ENCODE measurements at regions not wholly inside any gene's neighbourhood (a gene's known extent, or its start where the extent isn't known, plus 50 kb on each side); places are given as distances from the start of the nearest gene placed in this dataset.

- Histone ChIP-seq H3K27ac (ENCODE audit: low read depth, low read length) (no peak overlapping the region), H3K4me1 (ENCODE audit: control insufficient read depth, insufficient read depth, low read length) (no peaks in the 10 kb centered on the region), H3K27me3 (ENCODE audit: control insufficient read depth, insufficient read depth, low read length) (no peaks in the 10 kb centered on the region), H3K36me3 (ENCODE audit: control insufficient read depth, insufficient read depth, low read length) (no peaks in the 10 kb centered on the region), H3K4me3 (ENCODE audit: low read length) (no peak overlapping the region), H3K9ac (ENCODE audit: low read length) (no peak overlapping the region)
Observed at GRCh38 chr5:124581738-124582560, 164.5 kb downstream of the ZNF608 start.

GRCh38 chr5:124580925-124581737, 165.3 kb downstream of the ZNF608 start:
- Histone ChIP-seq H3K9ac (ENCODE audit: low read length) (no peak overlapping the region), H3K27me3 (ENCODE audit: control insufficient read depth, insufficient read depth, low read length) (no peaks in the 10 kb centered on the region), H3K4me3 (ENCODE audit: low read length) (no peak overlapping the region), H3K4me1 (ENCODE audit: control insufficient read depth, insufficient read depth, low read length) (no peaks in the 10 kb centered on the region), H3K36me3 (ENCODE audit: control insufficient read depth, insufficient read depth, low read length) (no peaks in the 10 kb centered on the region), H3K27ac (ENCODE audit: low read depth, low read length) (no peak overlapping the region)

GRCh38 chr5:124580512-124580911, 165.9 kb downstream of the ZNF608 start:
- no peaks in the 10 kb centered on the region for H3K36me3 ChIP-seq (ENCODE audit: control insufficient read depth, insufficient read depth, low read length)
- H3K4me1 ChIP-seq (ENCODE audit: control insufficient read depth, insufficient read depth, low read length), result no peaks in the 10 kb centered on the region
- no peaks in the 10 kb centered on the region for H3K27me3 ChIP-seq (ENCODE audit: control insufficient read depth, insufficient read depth, low read length)
- H3K27ac ChIP-seq (ENCODE audit: low read depth, low read length), result no peak overlapping the region
- no peak overlapping the region for H3K9ac ChIP-seq (ENCODE audit: low read length)
- H3K4me3 ChIP-seq (ENCODE audit: low read length), result no peak overlapping the region

GRCh38 chr5:124576848-124577409, 169.5 kb downstream of the ZNF608 start:
- Histone ChIP-seq H3K4me3 (ENCODE audit: low read length) (no peak overlapping the region), H3K27me3 (ENCODE audit: control insufficient read depth, insufficient read depth, low read length) (no peaks in the 10 kb centered on the region), H3K36me3 (ENCODE audit: control insufficient read depth, insufficient read depth, low read length) (no peaks in the 10 kb centered on the region), H3K9ac (ENCODE audit: low read length) (no peak overlapping the region), H3K27ac (ENCODE audit: low read depth, low read length) (no peak overlapping the region), H3K4me1 (ENCODE audit: control insufficient read depth, insufficient read depth, low read length) (no peaks in the 10 kb centered on the region)

- Histone ChIP-seq H3K27me3 (ENCODE audit: control insufficient read depth, insufficient read depth, low read length) (no peaks in the 10 kb centered on the region), H3K9ac (ENCODE audit: low read length) (no peak overlapping the region), H3K4me1 (ENCODE audit: control insufficient read depth, insufficient read depth, low read length) (no peaks in the 10 kb centered on the region), H3K36me3 (ENCODE audit: control insufficient read depth, insufficient read depth, low read length) (no peaks in the 10 kb centered on the region), H3K27ac (ENCODE audit: low read depth, low read length) (no peak overlapping the region), H3K4me3 (ENCODE audit: low read length) (no peak overlapping the region)
Observed at GRCh38 chr5:124575725-124576124, 170.7 kb downstream of the ZNF608 start.

- H3K4me1 ChIP-seq (ENCODE audit: control insufficient read depth, insufficient read depth, low read length), result no peaks in the 10 kb centered on the region
- H3K27ac ChIP-seq (ENCODE audit: low read depth, low read length), result no peak overlapping the region
- no peak overlapping the region for H3K9ac ChIP-seq (ENCODE audit: low read length)
- no peaks in the 10 kb centered on the region for H3K36me3 ChIP-seq (ENCODE audit: control insufficient read depth, insufficient read depth, low read length)
- no peak overlapping the region for H3K4me3 ChIP-seq (ENCODE audit: low read length)
- no peaks in the 10 kb centered on the region for H3K27me3 ChIP-seq (ENCODE audit: control insufficient read depth, insufficient read depth, low read length)
Observed at GRCh38 chr5:124574521-124575436, 171.7 kb downstream of the ZNF608 start.

GRCh38 chr5:124572971-124573370, 173.5 kb downstream of the ZNF608 start:
- no peaks in the 10 kb centered on the region for H3K27me3 ChIP-seq (ENCODE audit: control insufficient read depth, insufficient read depth, low read length)
- H3K9ac ChIP-seq (ENCODE audit: low read length), result no peak overlapping the region
- no peaks in the 10 kb centered on the region for H3K36me3 ChIP-seq (ENCODE audit: control insufficient read depth, insufficient read depth, low read length)
- no peaks in the 10 kb centered on the region for H3K4me1 ChIP-seq (ENCODE audit: control insufficient read depth, insufficient read depth, low read length)
- H3K4me3 ChIP-seq (ENCODE audit: low read length), result no peak overlapping the region
- no peak overlapping the region for H3K27ac ChIP-seq (ENCODE audit: low read depth, low read length)

GRCh38 chr5:124570285-124571035, 176.0 kb downstream of the ZNF608 start:
- no peak overlapping the region for H3K4me3 ChIP-seq (ENCODE audit: low read length)
- H3K4me1 ChIP-seq (ENCODE audit: control insufficient read depth, insufficient read depth, low read length), result no peaks in the 10 kb centered on the region
- no peaks in the 10 kb centered on the region for H3K36me3 ChIP-seq (ENCODE audit: control insufficient read depth, insufficient read depth, low read length)
- H3K27ac ChIP-seq (ENCODE audit: low read depth, low read length), result no peak overlapping the region
- H3K9ac ChIP-seq (ENCODE audit: low read length), result no peak overlapping the region
- no peaks in the 10 kb centered on the region for H3K27me3 ChIP-seq (ENCODE audit: control insufficient read depth, insufficient read depth, low read length)

- H3K9ac ChIP-seq (ENCODE audit: low read length), result no peak overlapping the region
- no peaks in the 10 kb centered on the region for H3K4me1 ChIP-seq (ENCODE audit: control insufficient read depth, insufficient read depth, low read length)
- no peak overlapping the region for H3K27ac ChIP-seq (ENCODE audit: low read depth, low read length)
- no peaks in the 10 kb centered on the region for H3K27me3 ChIP-seq (ENCODE audit: control insufficient read depth, insufficient read depth, low read length)
- H3K4me3 ChIP-seq (ENCODE audit: low read length), result no peak overlapping the region
- H3K36me3 ChIP-seq (ENCODE audit: control insufficient read depth, insufficient read depth, low read length), result no peaks in the 10 kb centered on the region
Observed at GRCh38 chr5:124566875-124567450, 179.5 kb downstream of the ZNF608 start.

- Histone ChIP-seq H3K36me3 (ENCODE audit: control insufficient read depth, insufficient read depth, low read length) (no peaks in the 10 kb centered on the region), H3K9ac (ENCODE audit: low read length) (no peak overlapping the region), H3K27me3 (ENCODE audit: control insufficient read depth, insufficient read depth, low read length) (no peaks in the 10 kb centered on the region), H3K4me1 (ENCODE audit: control insufficient read depth, insufficient read depth, low read length) (no peaks in the 10 kb centered on the region), H3K27ac (ENCODE audit: low read depth, low read length) (no peak overlapping the region), H3K4me3 (ENCODE audit: low read length) (no peak overlapping the region)
Observed at GRCh38 chr5:124561451-124561850, 185.0 kb downstream of the ZNF608 start.

- no peak overlapping the region for H3K4me3 ChIP-seq (ENCODE audit: low read length)
- H3K36me3 ChIP-seq (ENCODE audit: control insufficient read depth, insufficient read depth, low read length), result no peaks in the 10 kb centered on the region
- no peak overlapping the region for H3K9ac ChIP-seq (ENCODE audit: low read length)
- H3K27me3 ChIP-seq (ENCODE audit: control insufficient read depth, insufficient read depth, low read length), result no peaks in the 10 kb centered on the region
- no peaks in the 10 kb centered on the region for H3K4me1 ChIP-seq (ENCODE audit: control insufficient read depth, insufficient read depth, low read length)
- no peak overlapping the region for H3K27ac ChIP-seq (ENCODE audit: low read depth, low read length)
Observed at GRCh38 chr5:124560370-124560769, 186.1 kb downstream of the ZNF608 start.

Data from rectal smooth muscle tissue (tissue), 1 donor.